ENCODE measurements at regions not wholly inside any gene's neighbourhood (a gene's known extent, or its start where the extent isn't known, plus 50 kb on each side); places are given as distances from the start of the nearest gene placed in this dataset.
"Not testable (repeated sequence)": the region's sequence is repeated elsewhere in the genome, so short reads cannot be mapped to it uniquely, and the experiment has no call there.

DNA sequence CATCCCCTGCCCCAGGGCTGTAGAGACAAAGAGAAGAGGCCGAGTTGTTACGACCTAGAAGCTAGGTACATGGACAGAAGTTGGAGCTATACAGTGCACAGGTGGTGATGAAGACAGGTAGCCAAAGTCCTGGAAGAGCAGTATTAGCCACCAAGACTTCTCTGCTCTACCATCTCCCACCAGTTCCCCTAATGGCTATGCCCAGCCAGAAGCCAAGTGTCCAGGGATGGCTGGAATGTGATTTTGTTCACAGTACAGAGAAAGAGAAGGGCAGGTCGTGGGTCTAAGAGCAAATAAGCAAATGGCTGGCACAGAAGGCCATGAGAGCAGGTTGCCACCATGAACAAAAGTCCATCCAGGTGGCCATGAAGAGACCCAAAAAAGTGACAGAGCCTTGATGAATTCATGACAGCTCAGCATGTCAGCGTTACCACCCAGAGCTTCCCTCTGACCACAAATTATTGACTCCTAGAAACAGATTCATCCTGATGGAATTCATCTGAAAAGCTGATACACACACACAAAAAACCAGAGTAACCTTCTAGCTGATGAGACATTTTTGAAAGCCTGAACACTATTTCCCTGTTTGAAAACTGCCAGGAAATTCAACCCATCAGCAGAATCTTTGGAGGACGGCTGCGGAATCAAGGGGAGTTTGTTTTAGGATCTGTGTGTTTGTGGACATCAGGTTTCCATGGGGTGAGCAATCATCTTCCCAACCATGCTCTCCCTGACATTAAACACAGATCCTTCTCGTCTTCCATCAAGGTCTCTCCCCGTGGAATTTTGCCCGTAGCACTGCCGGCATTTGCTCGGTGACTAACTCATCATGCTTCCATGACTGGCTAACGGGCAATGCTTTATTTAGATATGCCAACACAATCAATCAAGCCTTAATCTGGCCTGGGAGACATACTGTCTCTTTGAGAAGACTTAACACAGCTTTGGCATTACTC lies 906.7 kb upstream of the AUTS2 start:
- no peak for DNase-seq

GRCh38 chr7:68692511-68692910 lies 905.8 kb upstream of the AUTS2 start:
- DNase-seq = no peak

GRCh38 chr7:68694656-68695055 lies 903.6 kb upstream of the AUTS2 start:
- no peak for DNase-seq

DNA sequence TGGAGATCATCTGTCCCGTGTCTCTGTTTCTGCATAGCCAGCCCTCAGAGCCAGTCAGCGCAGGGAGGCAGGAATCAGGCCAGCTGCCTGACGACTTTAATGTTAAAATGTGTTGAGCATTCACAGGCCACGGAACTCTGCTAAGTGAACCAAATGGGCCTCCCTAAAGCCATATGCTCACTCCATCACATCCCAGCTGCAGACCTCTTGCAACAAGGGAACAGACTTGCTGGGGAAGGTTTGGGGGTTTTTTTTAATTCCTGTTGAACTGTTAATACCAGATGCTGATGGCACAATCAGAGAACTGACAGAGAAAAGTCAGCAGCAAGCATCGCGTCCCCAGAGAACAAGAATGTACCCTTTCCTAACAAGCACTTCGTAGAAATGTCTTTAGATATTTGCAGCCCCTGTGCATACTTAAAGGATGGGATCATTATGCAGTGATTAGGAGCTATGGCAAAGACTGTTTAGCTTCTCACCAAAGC lies 900.4 kb upstream of the AUTS2 start:
- DNase-seq = no peak

DNA sequence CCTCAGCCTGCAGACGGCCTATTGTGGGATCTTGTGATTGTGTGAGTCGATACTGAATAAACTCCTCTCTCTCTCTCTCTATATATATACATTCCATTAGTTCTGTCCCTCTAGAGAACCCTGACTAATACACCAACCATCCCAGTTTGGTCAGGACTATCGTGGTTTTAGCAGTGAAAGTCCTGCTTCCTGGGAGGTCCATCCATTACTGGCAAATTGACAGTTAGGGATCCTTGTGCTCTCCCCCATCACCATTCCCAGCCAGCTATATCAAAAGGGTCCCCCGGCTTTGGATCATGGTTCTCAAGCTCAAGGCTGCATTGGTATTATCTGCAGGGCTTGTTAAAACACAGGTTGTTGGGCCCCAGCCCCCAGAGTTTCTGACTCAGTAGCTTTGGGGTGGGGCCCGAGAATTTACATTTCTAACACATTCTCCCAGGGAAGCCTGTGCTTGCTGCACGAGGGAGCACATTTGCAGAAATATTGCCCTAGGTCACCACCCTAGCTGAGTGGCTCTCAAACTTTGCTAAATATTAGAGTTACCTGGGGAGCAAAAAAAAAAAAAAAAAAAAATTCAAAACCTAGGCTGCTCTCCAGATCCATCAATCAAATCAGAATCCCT lies 899.1 kb upstream of the AUTS2 start:
- DNase-seq = no peak

DNA sequence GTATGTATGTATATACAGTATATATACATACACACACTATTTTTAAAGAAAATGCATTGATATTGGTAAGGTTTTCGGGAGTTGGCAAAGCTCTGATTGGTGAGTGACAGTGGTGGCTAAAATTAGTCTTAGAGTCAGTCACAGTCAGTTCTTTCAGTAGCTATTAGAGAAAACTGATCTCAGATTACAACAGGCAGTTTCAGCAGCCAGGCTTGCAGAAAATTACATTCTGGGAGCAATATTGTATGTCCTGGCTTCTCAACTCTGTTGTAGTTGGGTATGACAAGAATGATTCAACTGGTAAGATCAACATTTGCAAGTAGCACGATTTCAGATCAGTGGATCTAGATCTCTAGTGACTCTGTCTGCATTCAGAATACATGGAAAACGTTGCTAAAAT lies 897.9 kb upstream of the AUTS2 start:
- no peak for DNase-seq

DNA sequence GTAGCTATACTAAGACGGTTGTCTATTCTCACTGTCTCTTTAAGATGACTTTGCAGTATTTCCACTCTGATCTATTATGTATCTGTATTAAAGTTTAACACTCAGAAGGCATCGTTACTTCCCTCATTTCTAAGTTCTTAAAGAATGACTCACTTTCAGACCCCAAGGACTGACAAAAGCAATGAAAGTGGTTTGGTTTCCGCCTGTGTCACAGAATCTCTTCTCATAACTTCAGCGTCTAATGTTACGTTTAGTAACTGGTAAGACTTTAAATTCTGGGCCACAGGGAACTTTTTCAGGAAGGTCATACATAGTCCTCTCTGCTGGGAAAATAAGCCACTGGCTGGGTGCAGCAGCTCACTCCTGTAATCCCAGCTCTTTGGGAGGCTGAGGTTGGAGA lies 892.0 kb upstream of the AUTS2 start:
- no peak for DNase-seq

DNA sequence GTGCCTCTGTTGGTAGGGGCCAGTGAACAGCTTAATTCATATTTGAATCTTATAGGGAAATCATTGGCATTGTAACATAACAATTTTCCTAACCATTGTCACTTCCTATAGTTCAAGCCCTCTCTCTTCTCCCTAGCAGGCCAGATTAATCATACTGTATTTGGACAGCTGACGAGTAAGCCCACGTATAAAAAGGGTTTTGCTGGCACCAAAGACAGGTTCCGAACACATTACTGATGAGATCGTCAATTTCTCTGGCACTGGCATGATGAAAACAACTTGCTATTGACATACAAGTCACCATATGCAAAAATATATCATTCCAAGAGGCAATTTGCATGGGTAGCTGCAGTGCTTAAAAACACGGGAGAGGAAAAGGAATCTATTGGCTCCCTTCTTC lies 891.1 kb upstream of the AUTS2 start:
- DNase-seq = no peak

GRCh38 chr7:68707958-68708357 lies 890.3 kb upstream of the AUTS2 start:
- no peak for DNase-seq

- DNase-seq = no peak
Measured at GRCh38 chr7:68712956-68713495, 885.2 kb upstream of the AUTS2 start.

GRCh38 chr7:68714135-68714534 lies 884.1 kb upstream of the AUTS2 start:
- DNase-seq = not testable (repeated sequence)

DNA sequence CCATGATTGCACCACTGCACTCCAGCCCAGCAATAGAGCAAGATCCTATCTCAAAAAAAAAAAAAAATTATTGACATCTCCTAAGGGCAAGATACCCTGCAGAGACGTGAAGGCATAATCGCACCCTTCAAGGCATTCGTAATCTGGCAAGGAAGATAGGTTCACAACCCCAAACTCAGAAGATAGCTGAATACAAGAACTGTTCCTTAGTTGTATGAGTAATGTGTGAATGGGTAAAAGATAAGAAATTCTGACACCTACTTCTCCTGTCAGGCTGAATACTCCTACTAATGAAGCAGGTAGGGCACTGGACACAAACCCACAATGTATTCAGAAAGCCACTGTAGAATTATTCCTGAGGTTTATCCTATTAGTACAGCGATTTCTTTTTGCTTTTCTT lies 882.4 kb upstream of the AUTS2 start:
- no peak for DNase-seq

DNA sequence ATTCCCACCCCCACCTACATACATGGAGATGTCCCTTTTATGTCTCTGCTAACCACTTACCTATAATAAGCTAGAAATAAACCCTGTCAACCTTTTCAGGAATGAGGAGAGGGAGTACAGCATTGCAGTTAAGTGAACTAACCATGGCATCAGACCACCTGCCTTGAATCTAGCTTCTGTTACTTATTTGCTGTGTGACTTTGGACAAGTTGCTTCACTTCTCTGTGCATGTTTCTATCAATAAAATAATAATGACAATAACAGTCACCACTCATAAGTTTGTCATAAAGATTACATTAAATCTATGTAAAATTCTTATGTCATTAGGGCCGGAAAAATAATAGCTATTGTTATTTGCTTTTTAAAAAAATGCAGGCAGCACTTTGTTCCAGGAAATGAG lies 881.1 kb upstream of the AUTS2 start:
- no peak for DNase-seq

DNA sequence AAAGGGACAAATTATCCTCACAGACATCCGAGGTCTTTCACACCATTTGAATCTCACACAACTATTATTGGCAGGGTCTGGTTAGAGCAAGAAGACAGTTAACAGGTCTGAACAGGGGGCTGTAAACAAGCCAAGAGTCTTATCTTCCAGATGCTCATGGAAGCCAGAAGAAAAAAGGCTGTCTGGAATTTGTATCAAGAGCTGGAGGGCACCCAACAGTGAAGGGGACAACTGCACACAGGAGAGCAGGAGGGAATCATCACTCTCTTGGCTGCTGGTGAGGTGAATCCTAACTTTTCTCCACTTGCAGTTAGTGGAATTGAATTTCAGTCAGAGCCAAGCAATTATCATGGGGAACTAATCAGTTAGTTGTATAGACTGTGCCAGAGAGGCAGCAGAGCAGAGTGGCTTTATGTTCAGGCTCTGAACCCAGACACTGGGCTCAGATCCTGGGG lies 880.2 kb upstream of the AUTS2 start:
- no peak for DNase-seq

- DNase-seq = no peak
Measured at GRCh38 chr7:68720697-68721096, 877.6 kb upstream of the AUTS2 start.

DNA sequence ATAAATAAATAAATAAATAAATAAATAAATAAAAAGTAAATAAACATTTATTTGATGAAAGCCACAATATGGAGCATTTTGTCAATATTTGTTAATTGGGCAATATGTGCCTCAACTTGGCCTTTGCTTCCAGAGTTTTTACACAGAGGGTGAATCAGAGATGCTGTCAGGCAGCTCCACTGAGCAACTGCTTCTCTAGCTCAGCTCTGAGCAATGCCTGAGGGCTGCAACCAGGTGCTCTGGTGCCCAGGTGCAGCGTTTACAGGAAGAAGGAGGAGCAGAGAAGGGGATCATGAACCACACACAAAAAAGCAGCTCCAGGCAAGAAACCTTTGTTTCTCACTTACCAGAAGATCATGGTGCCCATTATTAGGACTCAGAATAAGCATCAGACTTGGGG lies 876.2 kb upstream of the AUTS2 start:
- DNase-seq = no peak

DNA sequence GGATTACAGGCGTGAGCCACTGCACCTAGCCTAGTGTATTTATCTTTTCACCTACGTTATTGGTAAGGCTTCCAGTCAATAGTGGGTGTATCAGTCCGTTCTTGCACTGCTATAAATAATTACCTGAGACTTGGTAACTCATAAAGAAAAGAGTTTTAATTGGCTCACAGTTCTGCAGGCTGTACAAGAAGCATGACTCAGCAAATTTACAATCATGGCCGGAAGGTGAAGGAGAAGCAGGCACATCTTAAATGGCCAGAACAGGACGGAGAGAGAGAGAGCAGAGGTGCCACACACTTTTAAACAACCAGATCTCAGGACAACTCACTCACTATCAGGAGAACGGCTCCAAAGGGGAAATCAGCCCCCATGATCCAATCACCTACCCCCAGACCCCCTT lies 873.3 kb upstream of the AUTS2 start:
- DNase-seq = no peak

GRCh38 chr7:68725843-68726785 lies 872.2 kb upstream of the AUTS2 start:
- DNase-seq = no peak

DNA sequence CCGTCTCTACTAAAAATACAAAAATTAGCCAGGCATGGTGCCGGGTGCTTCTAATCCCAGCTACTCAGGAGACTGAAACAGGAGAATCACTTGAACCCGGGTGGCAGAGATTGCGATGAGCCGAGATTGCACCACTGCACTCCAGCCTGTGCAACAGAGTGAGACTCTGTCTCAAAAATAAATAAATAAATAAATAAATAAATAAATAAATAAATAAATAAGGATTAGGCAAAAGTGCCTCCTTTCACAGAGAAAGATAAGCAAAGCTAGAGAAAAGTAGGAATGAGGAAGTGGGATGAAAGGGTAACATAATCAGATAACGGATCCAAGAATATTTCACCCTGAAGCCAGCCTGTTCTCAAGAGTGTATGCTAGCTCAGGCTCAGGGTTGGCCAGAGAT lies 869.6 kb upstream of the AUTS2 start:
- DNase-seq = not testable (repeated sequence)

DNA sequence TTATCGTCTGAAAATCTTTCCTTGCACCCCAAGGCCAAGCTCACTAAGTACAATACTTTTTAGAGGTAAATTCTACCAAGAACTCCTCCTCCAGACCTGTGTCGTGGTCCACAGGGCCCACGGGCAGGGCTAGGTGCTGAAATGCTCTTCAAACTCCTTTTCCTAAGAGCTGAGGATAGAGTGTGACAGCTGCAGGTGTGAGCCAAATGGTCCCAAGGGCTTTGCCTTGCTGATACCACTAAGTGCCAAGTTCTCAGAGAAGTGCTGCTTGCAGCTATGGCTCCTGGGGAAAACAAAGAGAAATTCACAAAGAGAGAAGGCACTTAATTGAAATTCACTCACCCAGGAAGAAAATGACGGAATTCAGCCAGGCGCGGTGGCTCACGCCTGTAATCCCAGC lies 868.9 kb upstream of the AUTS2 start:
- DNase-seq = no peak

DNA sequence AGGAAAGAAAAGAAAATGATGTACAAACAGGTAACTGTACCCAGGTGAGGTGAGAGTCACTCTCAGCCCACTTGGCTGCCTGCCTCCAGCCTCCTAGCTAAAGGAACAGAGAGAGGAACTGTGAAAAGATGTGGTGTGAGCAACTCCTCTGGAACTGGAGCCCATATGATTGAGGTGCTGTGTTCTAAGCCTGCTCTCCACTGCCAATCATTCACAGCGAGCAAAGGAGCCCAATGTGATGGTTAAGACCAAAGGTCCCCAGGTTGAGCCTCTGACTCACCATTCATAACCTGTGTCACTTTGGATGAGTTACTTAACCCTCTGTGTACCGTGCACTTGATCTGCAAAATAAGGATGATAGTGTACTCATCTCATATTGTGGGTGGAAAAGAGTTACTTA lies 868.1 kb upstream of the AUTS2 start:
- no peak for DNase-seq

GRCh38 chr7:68730964-68731363 lies 867.3 kb upstream of the AUTS2 start:
- no peak for DNase-seq
